OCI-LY3 (cell line): ENCODE measurements at regions not wholly inside any gene's neighbourhood (a gene's known extent, or its start where the extent isn't known, plus 50 kb on each side); places are given as distances from the start of the nearest gene placed in this dataset.
"Not testable (repeated sequence)": the region's sequence is repeated elsewhere in the genome, so short reads cannot be mapped to it uniquely, and the experiment has no call there.

Experiments used
- H2AFZ ChIP-seq: fragments of 200-600, 300-600 bp; shearing (Covaris generic); 2 replicates; pipeline ENCODE4 v1.6.0; 2014; ENCODE audit warnings: antibody characterized with exemption, low read depth, low read length
- H3K27ac ChIP-seq: fragments of 200-600, 300-600 bp; sonication (generic); 2 replicates; pipeline ENCODE4 v1.5.1; 2014; ENCODE audit warnings: mild to moderate bottlenecking, low read length, moderate library complexity, mixed read lengths
- H3K27me3 ChIP-seq: fragments of 200-600, 300-600 bp; sonication (generic); 2 replicates; pipeline ENCODE4 v1.6.1; 2014; ENCODE audit warnings: low read depth, low read length, mixed read lengths
- H3K36me3 ChIP-seq: fragments of 200-600, 300-600 bp; sonication (generic); replicated peaks from 2 replicates; pipeline ENCODE3; 2014; ENCODE audit warnings: low read depth, low read length, mixed read lengths
- H3K4me1 ChIP-seq: fragments of 300-600, 200-600 bp; sonication (generic); 2 replicates; pipeline ENCODE4 v1.6.1; 2014; ENCODE audit warnings: low read length, mixed read lengths
- H3K4me2 ChIP-seq: fragments of 200-600, 300-600 bp; sonication (generic); 2 replicates; pipeline ENCODE4 v1.6.1; 2014; ENCODE audit warnings: low read length, mixed read lengths
- H3K4me3 ChIP-seq: fragments of 300-600, 200-600 bp; sonication (generic); 2 replicates; pipeline ENCODE4 v1.5.1; 2014; ENCODE audit warnings: antibody characterized with exemption, mild to moderate bottlenecking, low read length, moderate library complexity
- H3K79me2 ChIP-seq: fragments of 300-600, 200-600 bp; shearing (Covaris generic); 2 replicates; pipeline ENCODE4 v1.6.1; 2014; ENCODE audit warnings: mild to moderate bottlenecking, low read length, mixed read lengths
- H3K9ac ChIP-seq: fragments of 300-600, 200-600 bp; shearing (Covaris generic); 2 replicates; pipeline ENCODE4 v1.6.0; 2014; ENCODE audit warnings: mild to moderate bottlenecking, low read length, moderate library complexity
- H3K9me3 ChIP-seq: fragments of 200-600, 300-600 bp; shearing (Covaris generic); 2 replicates; pipeline ENCODE4 v1.6.1; 2014; ENCODE audit warnings: low read length, mixed read lengths; ENCODE audit not compliant: insufficient read depth
- H4K20me1 ChIP-seq: fragments of 200-600, 300-600 bp; sonication (generic); 2 replicates; pipeline ENCODE4 v1.6.1; 2016; ENCODE audit warnings: low read length, mixed read lengths; ENCODE audit not compliant: insufficient read depth
- EZH2phosphoT487 ChIP-seq: fragments of 200-600 bp; shearing (Covaris generic); IDR thresholded peaks from 2 replicates; pipeline ENCODE4 v1.6.1; 2018; ENCODE audit warnings: antibody characterized with exemption, mixed run types, low read depth
- TF ChIP-seq, protein P1 (sequence below): fragments of 200-600, 300-600 bp; sonication (generic); IDR thresholded peaks from 2 replicates; pipeline ENCODE4 v1.5.1; 2014; ENCODE audit warnings: antibody characterized with exemption, low read length, low read depth

DNA sequence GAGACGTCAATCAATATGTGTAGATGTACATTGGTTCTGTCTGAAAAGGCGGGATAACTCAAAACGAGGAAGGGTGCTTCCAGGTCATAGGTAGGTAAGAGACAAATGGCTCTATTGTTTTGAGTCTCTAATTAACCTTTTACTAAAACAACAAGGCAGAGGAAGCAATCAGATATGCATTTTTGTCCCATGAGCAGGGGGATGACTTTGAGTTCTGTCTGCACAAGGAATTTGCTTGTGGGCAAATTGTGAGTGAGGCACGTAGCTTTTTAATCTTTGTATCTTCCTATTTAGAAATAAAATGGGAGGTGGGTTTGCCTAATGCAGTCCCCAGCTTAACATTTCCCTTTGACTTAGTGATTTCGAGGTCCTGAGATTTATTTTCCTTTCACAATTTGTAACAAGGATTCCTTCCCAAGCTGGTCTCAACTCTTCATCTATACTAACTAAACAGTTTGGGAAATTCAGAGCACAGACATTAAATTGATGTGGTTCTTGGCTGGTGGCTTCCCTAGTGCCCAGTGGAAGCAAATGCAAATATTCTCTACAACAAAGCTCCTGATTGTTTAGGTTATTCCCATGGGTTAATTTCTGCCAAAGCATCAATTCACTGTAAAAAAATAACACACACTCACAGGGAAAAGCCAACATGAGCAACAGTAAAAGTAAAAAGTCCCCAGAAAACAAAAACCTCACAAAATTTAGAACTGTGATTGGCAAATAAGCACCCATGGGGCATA, 738.8 kb upstream of the SGO1 start:
- no peak overlapping the region for H2AFZ ChIP-seq
- no peaks in the 10 kb centered on the region for H3K27me3 ChIP-seq
- no peaks in the 10 kb centered on the region for H3K9me3 ChIP-seq
- no peaks in the 10 kb centered on the region for H4K20me1 ChIP-seq
- H3K36me3 ChIP-seq = no peaks in the 10 kb centered on the region
- H3K4me2 ChIP-seq = no peak overlapping the region
- no peak overlapping the region for H3K27ac ChIP-seq
- no peak overlapping the region for H3K4me3 ChIP-seq
- no peak for TF ChIP-seq EZH2phosphoT487
- TF ChIP-seq, protein P1, sequence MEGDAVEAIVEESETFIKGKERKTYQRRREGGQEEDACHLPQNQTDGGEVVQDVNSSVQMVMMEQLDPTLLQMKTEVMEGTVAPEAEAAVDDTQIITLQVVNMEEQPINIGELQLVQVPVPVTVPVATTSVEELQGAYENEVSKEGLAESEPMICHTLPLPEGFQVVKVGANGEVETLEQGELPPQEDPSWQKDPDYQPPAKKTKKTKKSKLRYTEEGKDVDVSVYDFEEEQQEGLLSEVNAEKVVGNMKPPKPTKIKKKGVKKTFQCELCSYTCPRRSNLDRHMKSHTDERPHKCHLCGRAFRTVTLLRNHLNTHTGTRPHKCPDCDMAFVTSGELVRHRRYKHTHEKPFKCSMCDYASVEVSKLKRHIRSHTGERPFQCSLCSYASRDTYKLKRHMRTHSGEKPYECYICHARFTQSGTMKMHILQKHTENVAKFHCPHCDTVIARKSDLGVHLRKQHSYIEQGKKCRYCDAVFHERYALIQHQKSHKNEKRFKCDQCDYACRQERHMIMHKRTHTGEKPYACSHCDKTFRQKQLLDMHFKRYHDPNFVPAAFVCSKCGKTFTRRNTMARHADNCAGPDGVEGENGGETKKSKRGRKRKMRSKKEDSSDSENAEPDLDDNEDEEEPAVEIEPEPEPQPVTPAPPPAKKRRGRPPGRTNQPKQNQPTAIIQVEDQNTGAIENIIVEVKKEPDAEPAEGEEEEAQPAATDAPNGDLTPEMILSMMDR = no peak
- no peak overlapping the region for H3K9ac ChIP-seq
- no peaks in the 10 kb centered on the region for H3K4me1 ChIP-seq
- H3K79me2 ChIP-seq = no peaks in the 10 kb centered on the region

DNA sequence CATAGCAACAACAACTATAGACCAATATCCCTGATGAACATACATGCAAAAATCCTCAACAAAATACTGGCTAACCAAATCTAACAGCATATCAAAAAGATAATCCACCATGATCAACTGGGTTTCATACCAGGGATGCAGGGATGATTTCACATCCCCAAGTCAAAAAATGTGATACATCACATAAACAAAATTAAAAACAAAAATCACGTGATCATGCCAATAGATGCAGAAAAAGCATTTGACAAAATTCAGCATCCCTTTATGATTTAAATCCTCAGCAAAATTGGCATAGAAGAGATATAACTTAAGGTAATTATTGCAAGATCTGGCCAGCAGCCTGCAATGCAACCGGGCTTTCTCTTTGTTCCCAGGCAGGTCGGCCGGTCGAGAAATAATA, 735.1 kb upstream of the SGO1 start:
- H3K9me3 ChIP-seq, H3K79me2 ChIP-seq, H3K27ac ChIP-seq, H3K4me3 ChIP-seq, H3K4me2 ChIP-seq, H2AFZ ChIP-seq, H3K9ac ChIP-seq, H3K27me3 ChIP-seq, H4K20me1 ChIP-seq, H3K4me1 ChIP-seq, H3K36me3 ChIP-seq: not testable (repeated sequence)

DNA sequence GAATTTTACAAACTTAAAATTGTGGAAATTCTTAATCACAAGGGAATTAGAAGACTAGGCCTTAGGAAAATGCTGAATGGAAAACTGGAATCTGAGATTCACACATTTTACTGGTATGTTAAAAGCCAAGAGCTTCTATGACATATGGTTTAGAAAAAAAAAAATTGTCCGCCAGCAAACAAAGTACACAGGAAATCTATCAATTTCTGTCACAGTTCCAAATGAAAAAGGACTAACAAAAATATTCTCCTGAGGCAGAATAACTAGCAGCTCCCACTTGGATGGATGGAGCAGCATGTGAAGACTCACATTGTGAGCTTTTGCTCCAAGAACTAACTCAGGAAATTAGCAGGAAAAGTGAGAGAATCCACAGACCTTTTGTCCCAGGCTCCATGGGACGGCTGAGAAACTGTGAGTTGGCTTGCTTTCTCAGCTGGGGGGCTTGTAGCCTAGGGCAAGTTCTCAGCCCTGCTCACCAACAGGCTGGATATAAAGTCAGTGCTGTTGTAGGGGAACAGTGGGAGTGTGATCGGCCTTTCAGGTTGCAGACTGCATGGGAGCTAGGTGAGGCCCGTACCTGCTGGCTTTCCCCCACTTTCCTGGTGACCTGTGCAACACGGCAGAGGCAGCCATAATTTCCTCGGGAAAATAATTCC, 731.1 kb upstream of the SGO1 start:
- H3K27me3 ChIP-seq = no peaks in the 10 kb centered on the region
- H3K9me3 ChIP-seq = no peaks in the 10 kb centered on the region
- no peak overlapping the region for H3K9ac ChIP-seq
- H3K36me3 ChIP-seq = no peaks in the 10 kb centered on the region
- no peak overlapping the region for H2AFZ ChIP-seq
- H3K4me2 ChIP-seq = no peak overlapping the region
- no peaks in the 10 kb centered on the region for H3K79me2 ChIP-seq
- H4K20me1 ChIP-seq = no peaks in the 10 kb centered on the region
- TF ChIP-seq, protein P1 = no peak
- TF ChIP-seq EZH2phosphoT487 = no peak
- no peak overlapping the region for H3K4me3 ChIP-seq
- no peak overlapping the region for H3K27ac ChIP-seq
- no peaks in the 10 kb centered on the region for H3K4me1 ChIP-seq

DNA sequence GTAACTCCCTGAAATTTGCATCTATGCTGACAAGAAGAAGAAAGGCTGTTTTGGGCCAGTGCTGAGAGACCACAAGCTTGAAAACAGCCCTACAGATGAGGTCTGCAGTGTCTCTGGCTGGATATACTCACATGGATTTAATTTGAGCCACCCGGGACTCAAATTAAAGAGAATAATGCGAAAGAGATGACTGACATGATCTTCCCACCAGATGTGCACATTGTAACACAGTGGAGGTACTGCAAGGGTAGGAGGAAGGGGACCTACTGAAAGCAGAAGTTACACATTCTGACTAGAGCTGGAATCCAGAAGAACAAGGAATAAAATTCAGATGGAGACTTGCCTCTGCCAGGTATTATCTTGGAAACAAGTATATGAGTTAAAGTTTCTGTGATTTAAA, 728.3 kb upstream of the SGO1 start:
- Histone ChIP-seq H3K27me3 (no peaks in the 10 kb centered on the region), H3K36me3 (no peaks in the 10 kb centered on the region), H3K4me1 (no peaks in the 10 kb centered on the region), H2AFZ (no peak overlapping the region), H4K20me1 (no peaks in the 10 kb centered on the region), H3K4me3 (no peak overlapping the region), H3K4me2 (no peak overlapping the region), H3K9ac (no peak overlapping the region), H3K27ac (no peak overlapping the region), H3K79me2 (no peaks in the 10 kb centered on the region), H3K9me3 (no peaks in the 10 kb centered on the region)
- TF ChIP-seq, protein P1 = no peak
- no peak for TF ChIP-seq EZH2phosphoT487
